ENCODE measurements at regions not wholly inside any gene's neighbourhood (a gene's known extent, or its start where the extent isn't known, plus 50 kb on each side); places are given as distances from the start of the nearest gene placed in this dataset.

- H3K36me3 ChIP-seq (ENCODE audit: control insufficient read depth in 2 of 2, extremely low read depth in 1 of 2, insufficient read depth in 2 of 2, low read length in 2 of 2): no peaks in the 10 kb centered on the region
- no peaks in the 10 kb centered on the region for H3K27me3 ChIP-seq (ENCODE audit: control insufficient read depth in 2 of 2, insufficient read depth in 2 of 2, low read length in 2 of 2)
- H3K4me1 ChIP-seq (ENCODE audit: control insufficient read depth, extremely low read depth, insufficient read depth, low read length): peaks cover 6% of the 10 kb centered on the region
- dilution Hi-C loops (cut with MboI; ENCODE audit: extremely low pct_ligation_motif_present, low sequenced_read_pairs): no loop called here
- no peak overlapping the region for H3K4me3 ChIP-seq (replicated peaks in 1 of 3; ENCODE audit: insufficient read depth in 1 of 3, low read depth in 1 of 3, low read length in 3 of 3)
- H3K27ac ChIP-seq (ENCODE audit: insufficient read depth, low read depth, low read length): no peak overlapping the region
- FAIRE-seq (no peak), DNase-seq (ENCODE audit: low read depth, low spot score) (no peak)
- H3K9me3 ChIP-seq (replicated peaks; ENCODE audit: control insufficient read depth, insufficient read depth, low read length): no peaks in the 10 kb centered on the region
- no peak for TF ChIP-seq FOS (IDR thresholded peaks at IDR 0.05; ENCODE audit: borderline replicate concordance, insufficient read depth, low read length)
- no peak for TF ChIP-seq POLR2AphosphoS5 (IDR thresholded peaks at IDR 0.05; ENCODE audit: insufficient read depth, low read depth, low read length)
- no peak for TF ChIP-seq MYC (IDR thresholded peaks at IDR 0.05; ENCODE audit: low read depth, low read length)
- TF ChIP-seq JUN (IDR thresholded peaks at IDR 0.05; ENCODE audit: borderline replicate concordance, insufficient read depth, insufficient read length, low read depth): no peak
- TF ChIP-seq, protein P1, sequence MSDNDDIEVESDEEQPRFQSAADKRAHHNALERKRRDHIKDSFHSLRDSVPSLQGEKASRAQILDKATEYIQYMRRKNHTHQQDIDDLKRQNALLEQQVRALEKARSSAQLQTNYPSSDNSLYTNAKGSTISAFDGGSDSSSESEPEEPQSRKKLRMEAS (IDR thresholded peaks at IDR 0.05; ENCODE audit: insufficient read depth, insufficient read length): no peak
- TF ChIP-seq EZH2 (IDR thresholded peaks at IDR 0.05; ENCODE audit: borderline replicate concordance, low read depth, low read length, severe bottlenecking): no peak
- no peak for TF ChIP-seq GATA2 (IDR thresholded peaks at IDR 0.05; ENCODE audit: insufficient read depth, insufficient read length, low read depth, low read length)
- no peak for TF ChIP-seq POLR2A (IDR thresholded peaks at IDR 0.05; ENCODE audit: low read depth, low read length)
- no peak for TF ChIP-seq CTCF (IDR thresholded peaks at IDR 0.05; ENCODE audit: extremely low read depth in 1 of 2, insufficient read depth in 1 of 2, low read depth in 1 of 2, low read length in 2 of 2)
- no peaks in the 10 kb centered on the region for H4K20me1 ChIP-seq (replicated peaks; ENCODE audit: control insufficient read depth, extremely low read depth, insufficient read depth, low read length)
- H3K9me1 ChIP-seq (replicated peaks; ENCODE audit: control insufficient read depth, extremely low read depth, insufficient read depth, low read length): no peaks in the 10 kb centered on the region
- intact Hi-C loops (cut with micrococcal nuclease): no loop called here
- no peak overlapping the region for H2AFZ ChIP-seq (ENCODE audit: low read depth, low read length)
- no TSS peak for BruUV-seq (replicated peaks)
- POLR2A ChIA-PET: no interaction called here
- no peaks in the 10 kb centered on the region for H3K79me2 ChIP-seq (ENCODE audit: control insufficient read depth, insufficient read depth, low read length)
- CTCF ChIA-PET: no interaction called here
- H3K9ac ChIP-seq (replicated peaks; ENCODE audit: extremely low read depth, insufficient read depth, low read length): no peak overlapping the region
- H3K4me2 ChIP-seq (ENCODE audit: insufficient read depth, low read length): no peak overlapping the region
These were observed 708.9 kb upstream of the NRSN1 start for GRCh38 chr6:23417133-23417532.
